ENCODE measurements at regions not wholly inside any gene's neighbourhood (a gene's known extent, or its start where the extent isn't known, plus 50 kb on each side); places are given as distances from the start of the nearest gene placed in this dataset.

- peaks cover 5% of the 10 kb centered on the region for H3K27me3 ChIP-seq (ENCODE audit: control insufficient read depth, insufficient read depth)
- no peak overlapping the region for H3K4me3 ChIP-seq (ENCODE audit: low read length)
- no peak overlapping the region for H3K27ac ChIP-seq (ENCODE audit: low read length)
- no peaks in the 10 kb centered on the region for H3K9me3 ChIP-seq (ENCODE audit: control insufficient read depth, low read length)
- ATAC-seq, result no peak
- no peaks in the 10 kb centered on the region for H3K4me1 ChIP-seq (ENCODE audit: control insufficient read depth, insufficient read depth, low read length)
- intact Hi-C loops (cut with DNase I), result no loop called here
- DNase-seq, result no peak
- WGBS, result 57% methylated on average over 6 of the region's 6 CpGs
Measured at GRCh38 chr2:177059293-177059692, 153.3 kb upstream of the HNRNPA3 start.

DNA sequence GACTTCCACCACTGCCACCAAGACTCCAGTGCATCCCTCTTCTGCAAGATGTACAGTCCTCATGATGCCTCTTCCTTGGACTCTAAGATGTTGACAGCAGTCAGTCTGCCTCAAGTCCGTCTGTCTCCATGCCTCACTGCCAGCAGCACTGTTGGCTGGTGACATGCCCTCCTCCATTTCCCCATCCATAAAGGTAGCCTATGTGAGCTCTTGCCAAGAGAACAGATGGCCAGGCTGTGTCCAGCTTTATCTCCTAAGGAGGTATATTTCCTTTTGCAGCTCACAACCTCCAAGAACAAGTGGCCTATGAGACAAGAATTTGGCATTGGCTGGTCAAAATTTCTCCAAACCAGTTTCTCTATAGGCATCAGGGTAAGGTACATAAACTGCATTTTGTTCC is 149.3 kb upstream of the HNRNPA3 start:
- H3K4me3 ChIP-seq (ENCODE audit: low read length), result no peak overlapping the region
- H3K27ac ChIP-seq (ENCODE audit: low read length), result no peak overlapping the region
- H3K27me3 ChIP-seq (ENCODE audit: control insufficient read depth, insufficient read depth), result peaks cover 5% of the 10 kb centered on the region
- ATAC-seq (no peak), DNase-seq (no peak)
- intact Hi-C loops (cut with DNase I), result no loop called here
- 85% methylated on average over 1 of the region's 1 CpG for WGBS
- no peaks in the 10 kb centered on the region for H3K4me1 ChIP-seq (ENCODE audit: control insufficient read depth, insufficient read depth, low read length)
- H3K9me3 ChIP-seq (ENCODE audit: control insufficient read depth, low read length), result no peaks in the 10 kb centered on the region

DNA sequence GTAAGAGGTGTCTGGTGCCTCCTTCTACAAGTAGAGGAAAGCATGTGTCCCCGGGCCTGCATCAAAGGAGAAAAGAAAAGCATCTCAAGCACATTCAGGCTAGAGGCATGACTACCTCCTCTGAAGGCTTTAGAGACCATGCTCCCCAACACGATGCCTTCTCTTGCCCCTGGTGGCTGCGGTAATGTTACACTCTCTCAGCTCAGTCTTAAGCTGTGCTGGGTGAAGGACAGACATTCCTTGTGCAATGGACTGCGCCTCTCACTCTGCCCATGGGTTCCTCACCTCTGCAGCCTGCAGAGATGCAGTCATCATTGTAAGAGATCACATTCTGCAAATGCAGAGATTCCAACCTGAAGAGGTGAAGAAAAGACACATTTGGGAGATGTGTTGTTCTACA is 148.2 kb upstream of the HNRNPA3 start:
- WGBS, result 70% methylated on average over 4 of the region's 4 CpGs
- Histone ChIP-seq H3K4me3 (ENCODE audit: low read length) (no peak overlapping the region), H3K9me3 (ENCODE audit: control insufficient read depth, low read length) (no peaks in the 10 kb centered on the region), H3K27me3 (ENCODE audit: control insufficient read depth, insufficient read depth) (peaks cover 5% of the 10 kb centered on the region), H3K4me1 (ENCODE audit: control insufficient read depth, insufficient read depth, low read length) (no peaks in the 10 kb centered on the region), H3K27ac (ENCODE audit: low read length) (no peak overlapping the region)
- ATAC-seq (no peak), DNase-seq (no peak)
- intact Hi-C loops (cut with DNase I), result no loop called here

DNA sequence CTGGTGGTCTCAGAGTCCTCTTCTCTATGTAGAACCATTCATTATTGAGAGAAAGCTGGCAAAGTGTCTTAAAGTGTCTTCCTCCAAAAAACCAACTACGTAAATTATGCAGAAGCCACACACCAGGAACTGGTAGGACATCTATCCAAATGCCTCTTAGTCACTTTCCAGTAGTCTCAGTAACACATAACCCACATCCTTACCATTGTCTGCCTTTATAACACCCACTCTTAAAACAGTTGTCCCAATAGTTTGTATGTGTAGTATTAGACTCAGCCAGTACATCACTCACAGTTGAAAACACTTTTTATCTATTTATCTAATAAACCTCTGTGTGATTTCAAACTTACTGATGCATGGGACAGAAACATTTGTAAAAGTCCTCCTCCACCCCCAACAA is 143.6 kb upstream of the HNRNPA3 start:
- Histone ChIP-seq H3K27me3 (ENCODE audit: control insufficient read depth, insufficient read depth) (no peaks in the 10 kb centered on the region), H3K9me3 (ENCODE audit: control insufficient read depth, low read length) (no peaks in the 10 kb centered on the region), H3K27ac (ENCODE audit: low read length) (no peak overlapping the region), H3K4me3 (ENCODE audit: low read length) (no peak overlapping the region), H3K4me1 (ENCODE audit: control insufficient read depth, insufficient read depth, low read length) (no peaks in the 10 kb centered on the region)
- DNase-seq (no peak), ATAC-seq (no peak)
- WGBS, result 95% methylated on average over 1 of the region's 1 CpG
- intact Hi-C loops (cut with DNase I), result no loop called here

DNA sequence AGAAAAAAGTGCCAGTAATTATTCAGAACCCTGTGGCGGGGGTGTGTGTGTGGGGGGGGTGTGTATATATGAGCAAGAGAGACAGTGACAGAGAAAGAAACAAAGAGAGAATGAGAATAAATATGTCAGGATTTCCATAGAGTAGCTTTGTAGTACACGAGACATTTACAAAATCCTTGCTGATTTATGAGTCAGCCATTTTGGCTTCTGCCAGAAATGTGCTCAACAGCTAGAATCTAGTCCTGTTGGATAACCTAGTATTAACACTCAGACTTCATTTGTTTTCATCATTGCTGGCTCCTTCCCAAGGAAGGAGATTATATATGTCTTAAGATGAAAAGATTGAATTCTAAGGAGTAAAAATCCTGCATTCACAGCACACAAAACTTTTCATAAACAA is 140.5 kb upstream of the HNRNPA3 start:
- no peaks in the 10 kb centered on the region for H3K27me3 ChIP-seq (ENCODE audit: control insufficient read depth, insufficient read depth)
- no peak for ATAC-seq
- no peak overlapping the region for H3K4me3 ChIP-seq (ENCODE audit: low read length)
- 57% methylated on average over 2 of the region's 2 CpGs for WGBS
- no peak for DNase-seq
- intact Hi-C loops (cut with DNase I), result no loop called here
- no peaks in the 10 kb centered on the region for H3K4me1 ChIP-seq (ENCODE audit: control insufficient read depth, insufficient read depth, low read length)
- H3K9me3 ChIP-seq (ENCODE audit: control insufficient read depth, low read length), result no peaks in the 10 kb centered on the region
- no peak overlapping the region for H3K27ac ChIP-seq (ENCODE audit: low read length)

GRCh38 chr2:177073611-177074010 is 139.0 kb upstream of the HNRNPA3 start:
- ATAC-seq (no peak), DNase-seq (no peak)
- Histone ChIP-seq H3K4me3 (ENCODE audit: low read length) (no peak overlapping the region), H3K27me3 (ENCODE audit: control insufficient read depth, insufficient read depth) (no peaks in the 10 kb centered on the region), H3K4me1 (ENCODE audit: control insufficient read depth, insufficient read depth, low read length) (no peaks in the 10 kb centered on the region), H3K9me3 (ENCODE audit: control insufficient read depth, low read length) (no peaks in the 10 kb centered on the region), H3K27ac (ENCODE audit: low read length) (no peak overlapping the region)
- intact Hi-C loops (cut with DNase I), result no loop called here

GRCh38 chr2:177074099-177074710 is 138.4 kb upstream of the HNRNPA3 start:
- no peaks in the 10 kb centered on the region for H3K4me1 ChIP-seq (ENCODE audit: control insufficient read depth, insufficient read depth, low read length)
- no peaks in the 10 kb centered on the region for H3K9me3 ChIP-seq (ENCODE audit: control insufficient read depth, low read length)
- ATAC-seq, result no peak
- WGBS, result 79% methylated on average over 5 of the region's 5 CpGs
- H3K4me3 ChIP-seq (ENCODE audit: low read length), result no peak overlapping the region
- H3K27me3 ChIP-seq (ENCODE audit: control insufficient read depth, insufficient read depth), result no peaks in the 10 kb centered on the region
- no peak overlapping the region for H3K27ac ChIP-seq (ENCODE audit: low read length)
- intact Hi-C loops (cut with DNase I), result no loop called here
- DNase-seq, result no peak

- 42% methylated on average over 3 of the region's 3 CpGs for WGBS
- no peak overlapping the region for H3K27ac ChIP-seq (ENCODE audit: low read length)
- H3K9me3 ChIP-seq (ENCODE audit: control insufficient read depth, low read length), result no peaks in the 10 kb centered on the region
- ATAC-seq, result no peak
- no peak for DNase-seq
- H3K27me3 ChIP-seq (ENCODE audit: control insufficient read depth, insufficient read depth), result no peaks in the 10 kb centered on the region
- intact Hi-C loops (cut with DNase I), result no loop called here
- H3K4me1 ChIP-seq (ENCODE audit: control insufficient read depth, insufficient read depth, low read length), result no peaks in the 10 kb centered on the region
- H3K4me3 ChIP-seq (ENCODE audit: low read length), result no peak overlapping the region
Measured at GRCh38 chr2:177075254-177075653, 137.3 kb upstream of the HNRNPA3 start.

DNA sequence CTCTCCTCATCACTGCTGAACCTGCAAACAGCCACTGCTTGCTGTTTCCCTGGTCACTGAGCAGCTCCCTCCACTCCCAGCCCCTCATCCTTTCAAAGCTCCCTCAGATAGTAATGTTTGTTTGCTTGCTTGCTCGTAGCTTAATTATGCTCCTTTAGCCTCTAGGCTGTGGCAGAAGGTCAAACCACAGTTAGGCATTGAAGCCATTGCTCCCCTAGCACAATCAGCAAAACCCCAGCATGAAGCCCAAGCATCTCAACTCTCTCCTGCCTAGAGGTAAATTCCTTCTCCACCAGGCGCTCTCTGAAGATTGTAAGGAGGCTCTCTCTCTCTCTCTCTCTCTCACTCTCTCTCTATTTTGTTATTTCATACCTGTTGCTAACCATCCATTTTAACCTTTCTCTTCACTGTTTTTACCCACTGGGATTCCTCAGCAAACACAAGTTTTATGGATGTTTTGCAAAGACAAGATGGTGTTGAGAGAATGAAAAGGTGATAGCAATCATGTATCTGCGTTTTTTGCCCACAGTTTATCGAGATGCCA is 135.9 kb upstream of the HNRNPA3 start:
- intact Hi-C loops (cut with DNase I), result no loop called here
- Histone ChIP-seq H3K27ac (ENCODE audit: low read length) (no peak overlapping the region), H3K4me1 (ENCODE audit: control insufficient read depth, insufficient read depth, low read length) (no peaks in the 10 kb centered on the region), H3K27me3 (ENCODE audit: control insufficient read depth, insufficient read depth) (no peaks in the 10 kb centered on the region), H3K9me3 (ENCODE audit: control insufficient read depth, low read length) (no peaks in the 10 kb centered on the region), H3K4me3 (ENCODE audit: low read length) (no peak overlapping the region)
- DNase-seq, result no peak
- ATAC-seq, result no peak
- 68% methylated on average over 4 of the region's 4 CpGs for WGBS

GRCh38 chr2:177077778-177078177 is 134.8 kb upstream of the HNRNPA3 start:
- ATAC-seq (no peak), DNase-seq (no peak)
- no peaks in the 10 kb centered on the region for H3K27me3 ChIP-seq (ENCODE audit: control insufficient read depth, insufficient read depth)
- no peak overlapping the region for H3K4me3 ChIP-seq (ENCODE audit: low read length)
- H3K9me3 ChIP-seq (ENCODE audit: control insufficient read depth, low read length), result no peaks in the 10 kb centered on the region
- H3K4me1 ChIP-seq (ENCODE audit: control insufficient read depth, insufficient read depth, low read length), result no peaks in the 10 kb centered on the region
- 70% methylated on average over 2 of the region's 2 CpGs for WGBS
- H3K27ac ChIP-seq (ENCODE audit: low read length), result no peak overlapping the region
- intact Hi-C loops (cut with DNase I), result no loop called here

DNA sequence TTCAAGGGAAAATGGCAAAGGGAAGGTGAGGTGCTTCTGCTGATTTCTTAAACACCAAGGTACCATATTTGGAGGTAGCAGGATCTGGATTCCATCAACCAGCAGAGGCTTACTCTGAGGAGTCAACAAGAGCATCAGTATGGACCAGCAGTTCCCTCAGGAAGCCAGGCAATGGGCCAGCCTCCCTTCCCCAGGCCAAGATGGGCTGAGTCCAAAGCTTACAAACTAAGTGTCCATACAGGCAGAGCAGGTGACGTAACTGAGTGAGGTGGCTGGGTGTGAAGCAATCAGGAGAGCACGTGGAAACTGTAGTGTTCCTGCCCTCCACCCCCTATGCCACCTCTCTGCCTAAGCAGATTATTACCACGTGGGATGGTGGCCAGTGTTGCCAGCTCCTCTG is 134.2 kb upstream of the HNRNPA3 start:
- no peak overlapping the region for H3K4me3 ChIP-seq (ENCODE audit: low read length)
- peak in 1 of 3 donors; percentile 10 for DNase-seq
- H3K27ac ChIP-seq (ENCODE audit: low read length), result no peak overlapping the region
- H3K27me3 ChIP-seq (ENCODE audit: control insufficient read depth, insufficient read depth), result no peaks in the 10 kb centered on the region
- WGBS, result 56% methylated on average over 3 of the region's 3 CpGs
- intact Hi-C loops (cut with DNase I), result no loop called here
- H3K4me1 ChIP-seq (ENCODE audit: control insufficient read depth, insufficient read depth, low read length), result no peaks in the 10 kb centered on the region
- ATAC-seq, result peak in 1 of 2 donors; percentile 35
- H3K9me3 ChIP-seq (ENCODE audit: control insufficient read depth, low read length), result no peaks in the 10 kb centered on the region

GRCh38 chr2:177078855-177079254 is 133.7 kb upstream of the HNRNPA3 start:
- Histone ChIP-seq H3K9me3 (ENCODE audit: control insufficient read depth, low read length) (no peaks in the 10 kb centered on the region), H3K4me1 (ENCODE audit: control insufficient read depth, insufficient read depth, low read length) (no peaks in the 10 kb centered on the region), H3K4me3 (ENCODE audit: low read length) (no peak overlapping the region), H3K27ac (ENCODE audit: low read length) (no peak overlapping the region), H3K27me3 (ENCODE audit: control insufficient read depth, insufficient read depth) (no peaks in the 10 kb centered on the region)
- 51% methylated on average over 3 of the region's 3 CpGs for WGBS
- DNase-seq (no peak), ATAC-seq (no peak)
- intact Hi-C loops (cut with DNase I), result no loop called here
